SK-N-SH treated with all-trans-retinoic acid at 6 μM for 48 hours (cell line): ENCODE measurements at regions not wholly inside any gene's neighbourhood (a gene's known extent, or its start where the extent isn't known, plus 50 kb on each side); places are given as distances from the start of the nearest gene placed in this dataset.

Source experiments
- ATAC-seq: fragments of 200-7000 bp; cut with Tn5 transposase; 3 replicates; pipeline ENCODE4 v1.9.1; 2020; ENCODE audit warnings: mild to moderate bottlenecking, moderate library complexity
- ARNTL ChIP-seq: fragments of 450-650 bp; formaldehyde crosslinking; IDR thresholded peaks from 2 replicates; pipeline ENCODE4 v1.5.0; 2020; ENCODE audit warnings: low read depth, mild to moderate bottlenecking, moderate library complexity, borderline replicate concordance
- BACH2 ChIP-seq: fragments of 250-450 bp; sonication (Bioruptor Pico); IDR thresholded peaks from 2 replicates; pipeline ENCODE4 v1.9.0; 2021; ENCODE audit warnings: mild to moderate bottlenecking, borderline replicate concordance
- ESRRG ChIP-seq: fragments of 250-450 bp; sonication (Bioruptor Pico); IDR thresholded peaks from 2 replicates; pipeline ENCODE4 v1.6.1; 2021; ENCODE audit warnings: mild to moderate bottlenecking
- GLIS3 ChIP-seq: fragments of 250-450 bp; sonication (Bioruptor Pico); IDR thresholded peaks from 2 replicates; pipeline ENCODE4 v1.5.0; 2020; ENCODE audit warnings: mild to moderate bottlenecking, moderate library complexity
- ISL1 ChIP-seq: fragments of 250-450 bp; sonication (Bioruptor Pico); IDR thresholded peaks from 2 replicates; pipeline ENCODE4 v2.1.2; 2022; ENCODE audit warnings: mild to moderate bottlenecking, moderate library complexity
- OSR1 ChIP-seq: fragments of 250-450 bp; sonication (Bioruptor Pico); IDR thresholded peaks from 2 replicates; pipeline ENCODE4 v1.8.0; 2022; ENCODE audit warnings: moderate library complexity, mild to moderate bottlenecking, inconsistent platforms
- PPARA ChIP-seq: fragments of 250-450 bp; sonication (Bioruptor Pico); IDR thresholded peaks from 2 replicates; pipeline ENCODE4 v1.5.0; 2020; ENCODE audit warnings: mild to moderate bottlenecking, borderline replicate concordance
- RARB ChIP-seq: fragments of 250-450 bp; sonication (Bioruptor Pico); IDR thresholded peaks from 2 replicates; pipeline ENCODE4 v1.8.0; 2021; ENCODE audit warnings: mild to moderate bottlenecking, moderate library complexity
- SNAI2 ChIP-seq: fragments of 250-450 bp; sonication (Bioruptor Pico); IDR thresholded peaks from 2 replicates; pipeline ENCODE4 v1.5.0; 2020; ENCODE audit warnings: mild to moderate bottlenecking, moderate library complexity
- TCF4 ChIP-seq: fragments of 250-450 bp; sonication (Bioruptor Pico); IDR thresholded peaks from 2 replicates; pipeline ENCODE4 v1.8.0; 2021; ENCODE audit warnings: mild to moderate bottlenecking, moderate library complexity, borderline replicate concordance
- ZC3H10 ChIP-seq: fragments of 250-450 bp; sonication (Bioruptor Pico); IDR thresholded peaks from 2 replicates; pipeline ENCODE4 v1.5.1; 2021; ENCODE audit warnings: mild to moderate bottlenecking, moderate library complexity
- ZFP3 ChIP-seq: fragments of 250-450 bp; sonication (Bioruptor Pico); IDR thresholded peaks from 2 replicates; pipeline ENCODE4 v1.5.0; 2020; ENCODE audit warnings: mild to moderate bottlenecking, moderate library complexity
- ZFP30 ChIP-seq: fragments of 450-650 bp; formaldehyde crosslinking; IDR thresholded peaks from 2 replicates; pipeline ENCODE4 v1.5.0; 2022; ENCODE audit warnings: mild to moderate bottlenecking, moderate library complexity
- ZNF565 ChIP-seq: fragments of 450-650 bp; formaldehyde crosslinking; conservative IDR thresholded peaks from 2 replicates; pipeline ENCODE4 v1.5.0; 2020; ENCODE audit warnings: low read depth, mild to moderate bottlenecking, moderate library complexity
- ZNF70 ChIP-seq: fragments of 450-650 bp; formaldehyde crosslinking; IDR thresholded peaks from 2 replicates; pipeline ENCODE4 v1.5.0; 2020; ENCODE audit warnings: mild to moderate bottlenecking, moderate library complexity
- TF ChIP-seq, protein P1 (sequence below): fragments of 250-450 bp; sonication (Bioruptor Pico); IDR thresholded peaks from 2 replicates; pipeline ENCODE4 v1.5.0; 2020; ENCODE audit warnings: mild to moderate bottlenecking, moderate library complexity
- TF ChIP-seq, protein P2 (sequence below): fragments of 250-450 bp; sonication (Bioruptor Pico); IDR thresholded peaks from 2 replicates; pipeline ENCODE4 v1.8.0; 2020; ENCODE audit warnings: mild to moderate bottlenecking, moderate library complexity, borderline replicate concordance
- TF ChIP-seq, protein P3 (sequence below): fragments of 250-450 bp; sonication (Bioruptor Pico); IDR thresholded peaks from 2 replicates; pipeline ENCODE4 v1.8.0; 2021; ENCODE audit warnings: low read depth, mild to moderate bottlenecking, moderate library complexity, borderline replicate concordance
- TF ChIP-seq, protein P4 (sequence below): fragments of 250-450 bp; sonication (Bioruptor Pico); IDR thresholded peaks from 2 replicates; pipeline ENCODE4 v1.5.1; 2021; ENCODE audit warnings: mild to moderate bottlenecking, moderate library complexity

DNA sequence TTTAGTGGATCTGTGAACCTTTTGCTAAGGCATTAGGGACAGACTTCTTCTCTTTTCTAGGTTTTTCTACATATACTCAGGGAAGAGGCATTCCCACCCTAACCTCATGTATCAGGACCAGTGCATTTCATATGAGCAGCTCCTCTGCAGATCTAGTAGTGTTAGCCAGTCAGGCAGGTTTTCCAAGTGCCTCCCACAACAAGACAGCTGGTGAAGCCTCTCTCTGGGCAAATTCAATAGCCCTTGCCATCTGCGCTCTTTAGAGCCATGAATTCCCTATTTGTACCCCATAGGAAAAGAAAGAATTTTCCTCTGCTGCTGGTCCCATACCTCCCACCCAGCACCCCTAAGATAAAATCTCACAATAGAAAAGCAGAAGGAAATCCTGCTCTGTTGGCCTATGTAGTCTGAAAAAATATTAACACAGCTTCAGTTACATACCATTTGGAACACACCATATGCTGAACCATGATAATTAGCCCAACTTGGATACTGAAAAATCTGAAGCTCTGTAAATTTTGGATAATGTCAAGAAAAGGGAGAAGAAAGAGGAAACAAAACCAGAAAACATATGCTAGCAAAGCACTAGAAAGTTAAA is 1354.6 kb upstream of the NRXN1 start:
- TF ChIP-seq, protein P1, sequence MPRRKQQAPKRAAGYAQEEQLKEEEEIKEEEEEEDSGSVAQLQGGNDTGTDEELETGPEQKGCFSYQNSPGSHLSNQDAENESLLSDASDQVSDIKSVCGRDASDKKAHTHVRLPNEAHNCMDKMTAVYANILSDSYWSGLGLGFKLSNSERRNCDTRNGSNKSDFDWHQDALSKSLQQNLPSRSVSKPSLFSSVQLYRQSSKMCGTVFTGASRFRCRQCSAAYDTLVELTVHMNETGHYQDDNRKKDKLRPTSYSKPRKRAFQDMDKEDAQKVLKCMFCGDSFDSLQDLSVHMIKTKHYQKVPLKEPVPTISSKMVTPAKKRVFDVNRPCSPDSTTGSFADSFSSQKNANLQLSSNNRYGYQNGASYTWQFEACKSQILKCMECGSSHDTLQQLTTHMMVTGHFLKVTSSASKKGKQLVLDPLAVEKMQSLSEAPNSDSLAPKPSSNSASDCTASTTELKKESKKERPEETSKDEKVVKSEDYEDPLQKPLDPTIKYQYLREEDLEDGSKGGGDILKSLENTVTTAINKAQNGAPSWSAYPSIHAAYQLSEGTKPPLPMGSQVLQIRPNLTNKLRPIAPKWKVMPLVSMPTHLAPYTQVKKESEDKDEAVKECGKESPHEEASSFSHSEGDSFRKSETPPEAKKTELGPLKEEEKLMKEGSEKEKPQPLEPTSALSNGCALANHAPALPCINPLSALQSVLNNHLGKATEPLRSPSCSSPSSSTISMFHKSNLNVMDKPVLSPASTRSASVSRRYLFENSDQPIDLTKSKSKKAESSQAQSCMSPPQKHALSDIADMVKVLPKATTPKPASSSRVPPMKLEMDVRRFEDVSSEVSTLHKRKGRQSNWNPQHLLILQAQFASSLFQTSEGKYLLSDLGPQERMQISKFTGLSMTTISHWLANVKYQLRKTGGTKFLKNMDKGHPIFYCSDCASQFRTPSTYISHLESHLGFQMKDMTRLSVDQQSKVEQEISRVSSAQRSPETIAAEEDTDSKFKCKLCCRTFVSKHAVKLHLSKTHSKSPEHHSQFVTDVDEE (CRISPR knock-in tag), result no peak
- TF ChIP-seq ZNF70, result no peak
- TF ChIP-seq, protein P2, sequence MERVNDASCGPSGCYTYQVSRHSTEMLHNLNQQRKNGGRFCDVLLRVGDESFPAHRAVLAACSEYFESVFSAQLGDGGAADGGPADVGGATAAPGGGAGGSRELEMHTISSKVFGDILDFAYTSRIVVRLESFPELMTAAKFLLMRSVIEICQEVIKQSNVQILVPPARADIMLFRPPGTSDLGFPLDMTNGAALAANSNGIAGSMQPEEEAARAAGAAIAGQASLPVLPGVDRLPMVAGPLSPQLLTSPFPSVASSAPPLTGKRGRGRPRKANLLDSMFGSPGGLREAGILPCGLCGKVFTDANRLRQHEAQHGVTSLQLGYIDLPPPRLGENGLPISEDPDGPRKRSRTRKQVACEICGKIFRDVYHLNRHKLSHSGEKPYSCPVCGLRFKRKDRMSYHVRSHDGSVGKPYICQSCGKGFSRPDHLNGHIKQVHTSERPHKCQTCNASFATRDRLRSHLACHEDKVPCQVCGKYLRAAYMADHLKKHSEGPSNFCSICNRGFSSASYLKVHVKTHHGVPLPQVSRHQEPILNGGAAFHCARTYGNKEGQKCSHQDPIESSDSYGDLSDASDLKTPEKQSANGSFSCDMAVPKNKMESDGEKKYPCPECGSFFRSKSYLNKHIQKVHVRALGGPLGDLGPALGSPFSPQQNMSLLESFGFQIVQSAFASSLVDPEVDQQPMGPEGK (CRISPR knock-in tag), result no peak
- no peak for TF ChIP-seq RARB (CRISPR knock-in tag)
- no peak for TF ChIP-seq OSR1 (CRISPR knock-in tag)
- no peak for TF ChIP-seq ZC3H10 (CRISPR knock-in tag)
- TF ChIP-seq, protein P3, sequence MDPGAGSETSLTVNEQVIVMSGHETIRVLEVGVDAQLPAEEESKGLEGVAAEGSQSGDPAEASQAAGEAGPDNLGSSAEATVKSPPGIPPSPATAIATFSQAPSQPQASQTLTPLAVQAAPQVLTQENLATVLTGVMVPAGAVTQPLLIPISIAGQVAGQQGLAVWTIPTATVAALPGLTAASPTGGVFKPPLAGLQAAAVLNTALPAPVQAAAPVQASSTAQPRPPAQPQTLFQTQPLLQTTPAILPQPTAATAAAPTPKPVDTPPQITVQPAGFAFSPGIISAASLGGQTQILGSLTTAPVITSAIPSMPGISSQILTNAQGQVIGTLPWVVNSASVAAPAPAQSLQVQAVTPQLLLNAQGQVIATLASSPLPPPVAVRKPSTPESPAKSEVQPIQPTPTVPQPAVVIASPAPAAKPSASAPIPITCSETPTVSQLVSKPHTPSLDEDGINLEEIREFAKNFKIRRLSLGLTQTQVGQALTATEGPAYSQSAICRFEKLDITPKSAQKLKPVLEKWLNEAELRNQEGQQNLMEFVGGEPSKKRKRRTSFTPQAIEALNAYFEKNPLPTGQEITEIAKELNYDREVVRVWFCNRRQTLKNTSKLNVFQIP, result no peak
- TF ChIP-seq ZFP30 (CRISPR knock-in tag), result no peak
- no peak for TF ChIP-seq TCF4 (CRISPR knock-in tag)
- TF ChIP-seq ISL1 (CRISPR knock-in tag), result no peak
- TF ChIP-seq ZFP3 (CRISPR knock-in tag), result no peak
- no peak for TF ChIP-seq BACH2 (CRISPR knock-in tag)
- TF ChIP-seq ESRRG (CRISPR knock-in tag), result no peak
- TF ChIP-seq GLIS3 (CRISPR knock-in tag), result no peak
- TF ChIP-seq, protein P4, sequence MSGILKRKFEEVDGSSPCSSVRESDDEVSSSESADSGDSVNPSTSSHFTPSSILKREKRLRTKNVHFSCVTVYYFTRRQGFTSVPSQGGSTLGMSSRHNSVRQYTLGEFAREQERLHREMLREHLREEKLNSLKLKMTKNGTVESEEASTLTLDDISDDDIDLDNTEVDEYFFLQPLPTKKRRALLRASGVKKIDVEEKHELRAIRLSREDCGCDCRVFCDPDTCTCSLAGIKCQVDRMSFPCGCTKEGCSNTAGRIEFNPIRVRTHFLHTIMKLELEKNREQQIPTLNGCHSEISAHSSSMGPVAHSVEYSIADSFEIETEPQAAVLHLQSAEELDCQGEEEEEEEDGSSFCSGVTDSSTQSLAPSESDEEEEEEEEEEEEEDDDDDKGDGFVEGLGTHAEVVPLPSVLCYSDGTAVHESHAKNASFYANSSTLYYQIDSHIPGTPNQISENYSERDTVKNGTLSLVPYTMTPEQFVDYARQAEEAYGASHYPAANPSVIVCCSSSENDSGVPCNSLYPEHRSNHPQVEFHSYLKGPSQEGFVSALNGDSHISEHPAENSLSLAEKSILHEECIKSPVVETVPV (CRISPR knock-in tag), result no peak
- TF ChIP-seq ARNTL (CRISPR knock-in tag), result no peak
- no peak for TF ChIP-seq ZNF565
- TF ChIP-seq PPARA (CRISPR knock-in tag), result no peak
- ATAC-seq, result no peak

DNA sequence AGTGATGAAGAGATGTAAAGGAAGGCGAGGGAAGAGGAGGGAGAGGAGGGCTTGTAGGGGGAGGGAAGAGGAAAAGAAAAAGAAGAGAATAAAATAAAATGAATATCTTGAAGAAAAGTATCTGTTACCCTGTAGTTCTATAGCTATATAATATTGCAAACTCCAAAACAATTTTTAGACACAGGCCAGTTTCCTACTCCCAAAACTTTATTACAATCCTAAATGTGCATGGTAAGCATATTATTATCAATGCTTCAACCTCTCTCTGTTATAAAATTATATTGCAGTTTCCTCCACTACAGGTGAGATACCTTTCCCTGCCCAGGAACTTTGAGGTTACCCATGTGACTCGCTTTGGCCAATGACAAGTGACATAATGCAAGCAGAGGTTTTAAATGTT is 1351.6 kb upstream of the NRXN1 start:
- ATAC-seq, result no peak
- TF ChIP-seq ZNF70, result no peak
- no peak for TF ChIP-seq ZNF565
- TF ChIP-seq TCF4 (CRISPR knock-in tag), result no peak
- TF ChIP-seq SNAI2 (CRISPR knock-in tag), result no peak
- TF ChIP-seq, protein P4 (CRISPR knock-in tag), result no peak
- no peak for TF ChIP-seq BACH2 (CRISPR knock-in tag)
- no peak for TF ChIP-seq ARNTL (CRISPR knock-in tag)
- TF ChIP-seq, protein P3, result no peak
- no peak for TF ChIP-seq ZFP3 (CRISPR knock-in tag)
- TF ChIP-seq, protein P1 (CRISPR knock-in tag), result no peak
- TF ChIP-seq, all 23 proteins: peak for 0
